ENCODE measurements at regions not wholly inside any gene's neighbourhood (a gene's known extent, or its start where the extent isn't known, plus 50 kb on each side); places are given as distances from the start of the nearest gene placed in this dataset.

- TF ChIP-seq CTCF (IDR thresholded peaks at IDR 0.05 in 4 of 5, conservative IDR thresholded peaks at IDR 0.05 in 1 of 5) (no peak), POLR2A (IDR thresholded peaks at IDR 0.05) (no peak)
Measured at GRCh38 chr15:96867992-96868391, 537.5 kb downstream of the NR2F2 start.

Measured in gastrocnemius medialis (tissue), 4 donors.